CD4-positive, alpha-beta T cell treated with Interleukin-2 at 100 ng/mL for 4 hours (primary cell): ENCODE measurements at regions not wholly inside any gene's neighbourhood (a gene's known extent, or its start where the extent isn't known, plus 50 kb on each side); places are given as distances from the start of the nearest gene placed in this dataset.
"Not testable (repeated sequence)": the region's sequence is repeated elsewhere in the genome, so short reads cannot be mapped to it uniquely, and the experiment has no call there.

Experiments
- DNase-seq: peaks from one replicate; pipeline ENCODE4 v3.0.0-alpha.2; 2020; ENCODE audit warnings: low spot score

DNA sequence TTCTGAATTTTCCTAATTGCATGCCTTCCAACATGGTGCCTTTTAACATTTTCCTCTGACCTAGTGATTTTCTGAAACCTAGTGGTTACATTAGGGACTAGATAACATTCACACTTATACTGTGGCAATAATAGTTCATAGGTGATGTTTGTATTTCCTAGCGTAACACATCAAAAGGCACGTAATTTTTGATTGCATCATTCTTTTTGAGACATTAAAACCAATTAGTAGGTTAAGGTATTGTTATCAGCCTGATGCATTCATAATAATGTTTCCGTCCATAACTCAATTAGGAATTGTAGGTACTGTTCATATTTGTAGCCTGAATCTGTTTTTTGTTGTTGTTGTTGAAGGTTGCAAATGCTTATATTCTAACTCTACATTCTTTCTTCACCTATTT, 192.4 kb downstream of the ANXA1 start:
- DNase-seq: no peak

DNA sequence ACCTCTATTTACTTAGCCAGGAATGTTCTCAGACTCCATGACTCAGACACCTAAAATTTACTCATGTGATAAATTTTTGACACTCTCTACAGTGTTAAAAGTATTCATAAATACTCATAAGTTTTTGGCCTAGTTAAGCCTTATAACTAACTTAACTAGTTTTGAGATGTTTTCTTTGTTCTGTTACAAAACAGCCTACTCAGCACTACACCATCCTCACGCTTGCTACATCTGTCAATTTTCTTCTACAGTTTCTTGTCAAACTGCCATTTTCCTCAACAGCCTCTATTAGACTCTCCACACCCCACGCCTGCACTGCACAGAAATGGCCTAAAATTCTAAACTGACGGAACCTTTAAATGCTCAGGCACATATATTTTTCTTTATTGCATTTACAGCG, 195.5 kb downstream of the ANXA1 start:
- DNase-seq: no peak

DNA sequence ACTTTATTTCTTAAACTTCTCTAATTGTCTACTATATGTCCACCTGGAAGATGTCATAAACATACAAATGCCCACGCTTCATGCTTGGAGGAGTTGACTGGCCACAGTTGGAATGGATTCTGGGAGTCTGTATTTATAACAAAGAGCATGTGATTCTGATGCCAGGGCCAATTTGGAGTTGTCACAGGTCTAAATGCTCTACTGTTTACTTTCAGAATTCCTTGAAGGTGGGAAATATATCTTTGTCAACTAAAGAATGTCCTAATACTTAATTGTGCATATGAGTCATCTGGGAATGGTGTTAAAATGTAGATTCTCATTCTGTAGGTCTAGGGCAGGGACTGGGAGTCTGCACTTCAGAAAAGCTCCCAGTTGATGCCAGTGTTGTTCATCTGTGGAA, 196.1 kb downstream of the ANXA1 start:
- no peak for DNase-seq

DNA sequence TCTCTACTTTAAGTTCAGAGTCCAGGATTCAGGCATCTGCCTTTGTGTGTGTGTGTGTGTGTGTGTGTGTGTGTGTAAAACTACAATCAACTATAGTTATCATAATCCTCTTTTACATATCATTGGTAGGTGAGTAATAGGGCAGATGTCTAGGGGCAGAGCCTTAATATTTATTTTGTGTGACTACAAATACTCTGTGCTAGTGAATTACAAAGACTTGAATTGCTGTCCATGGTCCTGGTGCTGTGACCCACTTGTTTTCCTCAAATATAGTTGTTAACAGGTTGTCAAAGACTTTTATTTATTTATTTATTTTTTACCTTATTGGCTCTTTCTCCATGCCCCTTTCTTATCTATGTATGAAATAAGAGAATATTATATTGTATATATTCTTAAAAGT, 196.8 kb downstream of the ANXA1 start:
- DNase-seq: no peak

DNA sequence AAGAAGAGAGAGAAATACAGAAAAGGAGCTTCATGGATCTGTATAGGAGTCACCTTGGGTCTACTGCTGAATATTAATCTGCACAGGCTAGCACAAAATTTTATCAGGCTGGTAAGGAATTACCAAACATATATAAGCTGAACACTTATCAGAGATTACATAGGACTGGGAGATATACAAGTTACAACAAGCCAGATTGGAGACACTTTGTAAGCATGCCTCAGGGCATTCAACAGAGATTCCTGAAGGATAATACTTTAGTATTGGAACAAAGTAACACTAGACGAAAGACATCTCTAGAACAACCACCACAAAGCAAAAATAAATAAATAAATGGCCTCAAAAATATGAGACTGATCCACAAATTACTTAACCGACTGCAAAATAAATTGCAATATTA, 197.8 kb downstream of the ANXA1 start:
- no peak for DNase-seq

DNA sequence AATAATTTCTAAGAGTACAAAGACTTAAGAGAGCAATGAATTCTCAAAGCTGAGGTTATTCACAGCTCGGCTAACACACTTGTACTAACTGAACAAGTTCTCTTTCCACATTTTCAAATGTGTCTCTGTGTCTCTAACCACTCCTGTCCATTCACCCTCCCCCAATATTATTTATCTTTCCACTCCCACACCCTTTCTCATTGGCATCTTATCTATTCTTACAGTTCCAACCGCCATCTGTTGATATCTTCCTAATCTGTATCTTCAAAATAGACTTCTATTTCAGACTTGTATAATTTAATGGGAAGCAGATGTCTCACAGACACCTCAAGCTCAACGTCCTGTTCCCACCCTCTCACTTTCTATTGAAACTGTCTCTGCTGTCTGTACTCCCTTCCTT, 205.9 kb downstream of the ANXA1 start:
- no peak for DNase-seq

DNA sequence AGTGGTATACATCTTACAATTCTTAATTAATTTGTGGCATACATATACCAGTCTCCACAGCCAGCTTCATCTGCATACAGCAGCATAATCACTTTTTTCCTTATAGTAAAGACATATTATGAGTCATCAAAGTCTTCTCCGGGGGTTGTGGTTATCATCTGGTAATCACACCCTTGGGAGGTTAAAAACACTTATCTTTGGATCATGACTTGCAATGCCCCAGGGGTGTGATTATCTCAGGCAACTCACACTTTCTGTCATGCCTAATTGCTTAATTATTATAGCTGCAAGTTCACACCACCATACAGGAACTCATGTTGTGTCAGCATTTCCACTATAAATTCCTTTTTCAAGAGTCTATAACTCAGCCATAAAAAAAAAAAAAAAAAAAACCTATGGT, 218.4 kb downstream of the ANXA1 start:
- no peak for DNase-seq

DNA sequence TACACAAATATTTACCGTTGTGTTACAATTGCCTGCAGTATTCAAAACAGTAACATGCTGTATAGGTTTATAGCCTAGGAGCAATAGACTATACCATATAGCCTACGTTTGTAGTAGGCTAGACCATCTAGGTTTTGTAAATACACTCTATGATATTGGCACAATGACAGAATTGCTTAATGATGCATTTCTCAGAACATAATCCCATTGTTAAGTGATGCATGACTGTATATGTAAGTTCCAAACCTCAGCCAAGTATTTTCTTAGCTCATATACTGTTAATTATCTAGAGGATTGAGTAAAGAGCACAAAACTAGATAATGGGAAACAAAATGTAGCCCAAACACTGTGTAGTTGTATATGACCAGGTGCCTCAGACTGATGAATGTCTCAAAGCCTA, 220.1 kb downstream of the ANXA1 start:
- DNase-seq: no peak

DNA sequence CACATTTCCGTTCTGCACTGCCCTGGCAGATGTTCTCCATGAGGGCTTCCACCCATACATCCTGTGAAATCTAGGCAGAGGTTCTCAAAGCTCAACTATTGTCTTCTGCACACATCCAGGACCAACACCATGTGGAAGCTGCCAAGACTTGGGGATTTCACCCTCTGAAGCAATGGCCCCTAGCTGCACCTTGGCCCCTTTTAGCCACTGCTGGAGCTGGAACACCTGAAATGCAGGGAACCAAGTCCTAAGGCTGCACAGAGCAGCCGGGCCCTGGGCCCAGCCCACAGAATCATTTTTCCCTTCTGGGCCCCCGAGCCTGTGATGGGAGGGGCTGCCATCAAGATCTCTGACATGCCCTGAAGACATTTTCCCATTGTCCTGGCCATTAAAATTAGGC, 228.7 kb downstream of the ANXA1 start:
- no peak for DNase-seq

DNA sequence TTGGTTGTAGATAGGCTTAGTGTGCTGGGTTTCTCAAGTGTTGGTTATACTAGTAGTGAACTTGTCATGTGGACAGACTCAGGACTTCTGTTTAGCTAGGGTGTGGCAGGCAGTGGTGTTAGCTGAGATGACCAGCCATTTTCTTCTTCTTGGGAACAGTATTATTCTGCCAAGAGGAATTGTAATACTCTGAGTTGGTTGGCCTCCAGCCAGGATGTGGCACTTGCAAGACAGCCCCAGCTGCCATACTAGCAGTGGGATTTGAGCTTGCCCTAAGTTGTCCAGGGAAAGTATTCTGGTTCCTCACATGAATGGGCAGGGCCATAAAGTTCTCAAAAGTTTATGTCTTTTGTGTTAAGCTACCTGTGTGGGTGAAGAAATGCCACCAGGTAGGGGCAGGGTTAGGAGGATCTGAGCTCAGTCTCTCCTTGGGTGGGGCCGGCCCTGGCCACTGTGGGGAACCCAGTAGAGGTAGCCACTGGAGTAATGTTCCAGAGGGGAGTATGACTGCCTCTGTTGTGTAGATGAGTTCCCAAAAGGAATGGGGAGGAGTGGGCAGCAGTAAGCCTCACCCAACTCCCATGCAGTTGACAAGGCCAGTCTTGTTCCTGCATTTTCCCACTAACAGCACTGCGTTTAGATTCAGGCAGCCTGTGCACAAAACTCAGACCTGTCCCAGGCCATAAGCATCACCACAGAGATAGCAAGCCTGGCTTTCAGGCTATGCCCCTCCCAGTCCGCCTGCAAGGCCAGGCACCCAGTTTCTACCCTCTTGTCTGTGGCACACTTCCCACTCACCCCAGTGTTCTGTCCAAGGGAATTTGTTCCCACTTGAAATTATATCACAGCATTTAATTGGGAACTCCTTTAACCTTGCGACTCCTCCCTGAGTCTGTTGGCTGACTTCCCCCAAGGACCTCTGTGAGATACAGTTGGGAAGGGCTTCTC, 250.7 kb downstream of the ANXA1 start:
- DNase-seq: no peak

DNA sequence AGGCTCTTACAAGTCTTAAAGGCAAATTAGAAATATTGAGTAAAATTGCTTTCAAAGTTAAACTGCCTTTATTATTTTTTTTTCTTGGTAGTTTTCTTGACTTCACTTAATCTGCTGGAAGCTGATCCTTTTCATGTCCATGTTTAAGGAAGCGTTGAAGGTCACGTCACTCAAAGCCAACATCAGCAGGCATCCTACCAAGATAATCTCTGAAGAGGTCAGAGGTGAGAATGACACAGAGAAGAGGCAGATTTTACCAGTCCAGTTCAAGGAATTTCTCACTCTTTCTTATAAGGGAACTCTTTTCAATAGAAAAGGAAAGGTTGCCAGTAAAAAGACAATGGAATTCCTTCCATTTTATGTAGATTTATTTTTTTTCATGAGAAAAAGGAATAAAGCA, 259.8 kb downstream of the ANXA1 start:
- DNase-seq: no peak

DNA sequence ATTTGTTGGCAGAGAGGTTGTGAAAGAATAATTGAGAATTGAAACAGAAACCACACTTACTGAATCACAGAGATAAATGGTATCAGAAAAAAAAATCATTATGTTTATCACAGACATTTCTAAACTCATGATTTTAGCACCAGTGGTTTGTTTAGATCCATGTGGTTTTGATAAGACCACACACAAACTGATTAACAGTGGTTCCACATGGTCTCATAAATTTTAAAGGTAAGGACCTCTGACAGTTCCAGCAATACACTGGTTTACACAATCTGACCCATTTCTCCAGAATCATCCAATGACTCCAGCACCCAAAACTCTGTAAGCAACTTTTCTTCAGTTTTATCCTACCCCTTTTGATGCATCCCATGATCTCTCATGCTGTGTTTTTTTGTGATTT, 261.2 kb downstream of the ANXA1 start:
- DNase-seq: no peak

DNA sequence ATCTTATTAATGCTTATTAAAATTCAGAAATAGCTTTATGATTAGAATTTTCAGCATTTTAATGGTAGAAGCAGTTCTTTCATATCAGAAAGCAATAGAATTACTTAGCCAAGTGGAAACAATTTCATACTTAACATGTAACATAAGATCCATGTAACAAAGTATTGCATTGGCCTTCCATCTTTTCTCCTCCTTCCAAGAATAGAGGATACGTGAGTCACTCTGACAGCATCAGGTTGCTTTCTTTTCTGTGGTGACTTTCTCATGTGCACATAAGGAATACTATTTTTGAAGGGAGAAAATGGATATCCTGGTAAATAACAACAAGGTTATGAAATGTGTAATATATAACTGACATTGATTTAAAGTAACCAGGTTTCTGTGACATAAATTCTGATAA, 272.2 kb downstream of the ANXA1 start:
- DNase-seq: no peak

DNA sequence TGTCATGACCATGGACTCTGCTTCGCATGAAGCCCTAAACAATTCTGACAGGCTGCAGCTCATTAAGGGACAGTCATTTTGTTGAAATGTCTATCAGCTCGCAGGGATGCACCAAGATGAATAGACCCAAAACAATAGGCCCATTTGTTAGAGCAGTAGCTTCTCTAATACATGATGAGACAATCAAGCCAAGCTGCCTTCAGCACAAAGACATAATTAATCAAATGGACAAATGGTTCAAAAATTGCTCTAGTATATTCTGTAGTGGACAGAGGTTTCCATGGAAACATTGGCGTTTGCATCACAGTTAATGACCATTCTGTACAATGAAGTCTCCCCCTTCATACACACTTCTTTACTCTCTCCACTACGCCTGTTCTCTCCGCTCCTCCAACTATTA, 274.6 kb downstream of the ANXA1 start:
- no peak for DNase-seq

DNA sequence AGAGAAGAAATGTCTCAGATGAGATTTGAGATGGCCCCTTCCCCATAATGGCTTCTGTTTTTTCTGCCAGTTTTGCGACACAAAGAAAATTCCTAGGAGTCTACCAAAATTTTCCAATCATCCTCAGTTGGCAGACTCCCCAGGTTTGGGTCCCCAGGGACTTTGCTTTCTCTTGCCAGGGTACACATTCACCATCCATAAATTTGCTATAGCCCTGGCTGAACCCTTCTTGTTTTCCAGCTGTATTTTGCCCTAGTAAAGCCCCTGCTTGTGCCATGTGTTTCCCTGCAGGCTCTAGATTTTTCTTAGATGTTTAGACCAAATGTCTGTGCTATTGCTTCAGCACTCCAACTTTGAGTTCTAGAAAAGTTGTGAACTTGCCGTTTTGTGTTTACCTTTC, 283.2 kb downstream of the ANXA1 start:
- DNase-seq: no peak

DNA sequence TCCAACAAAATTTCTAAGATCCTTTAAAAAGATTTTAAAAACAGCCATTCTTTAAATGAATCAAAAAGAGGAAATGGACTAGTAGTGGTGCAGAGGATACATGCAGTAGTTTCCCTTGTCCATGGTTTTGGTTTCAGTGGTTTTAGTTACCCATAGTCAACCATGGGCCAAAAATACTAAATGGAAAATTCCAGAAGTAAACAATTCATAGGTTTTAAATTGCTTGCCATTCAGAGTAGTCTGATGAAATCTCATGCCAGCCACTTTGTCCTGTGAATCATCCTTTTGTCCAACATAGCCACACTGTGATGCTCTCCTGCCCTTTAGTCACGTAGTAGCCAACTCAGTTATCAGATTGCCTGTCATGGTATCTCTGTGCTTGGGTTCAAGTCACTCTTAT, 286.1 kb downstream of the ANXA1 start:
- no peak for DNase-seq

DNA sequence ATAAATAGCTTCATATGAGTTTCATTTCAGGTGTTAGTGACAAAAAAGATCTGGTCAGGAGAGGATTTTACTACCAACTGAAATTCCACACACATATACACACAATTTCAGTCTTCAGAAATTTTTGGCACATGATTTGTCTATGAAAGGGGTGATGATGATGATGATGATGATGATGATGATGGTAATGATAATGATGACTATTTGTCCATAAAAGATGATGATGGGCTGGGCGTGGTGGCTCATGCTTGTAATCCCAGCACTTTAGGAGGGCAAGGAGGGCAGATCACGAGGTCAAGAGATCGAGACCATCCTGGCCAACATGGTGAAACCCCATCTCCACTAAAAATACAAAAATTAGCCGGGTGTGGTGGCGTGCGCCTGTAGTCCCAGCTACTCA, 288.2 kb downstream of the ANXA1 start:
- DNase-seq: not testable (repeated sequence)

DNA sequence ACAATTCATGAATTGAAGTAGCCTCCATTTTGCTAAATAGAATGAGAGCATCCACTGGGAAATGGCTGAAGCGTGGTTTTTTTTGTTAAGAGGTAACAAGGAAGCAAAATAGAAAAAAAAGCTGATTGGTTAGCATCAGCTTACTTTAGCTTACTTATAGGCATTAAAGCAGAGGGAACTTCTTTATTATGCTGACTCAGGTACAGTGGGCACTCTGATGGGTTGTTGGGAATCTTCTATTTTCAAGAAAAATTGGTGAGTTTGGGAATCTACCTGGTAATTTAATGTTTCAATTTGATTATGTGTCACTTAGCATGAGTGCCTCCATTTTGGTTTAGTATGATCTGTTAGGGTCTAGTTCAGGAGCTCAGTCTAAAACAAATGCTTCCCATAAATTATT, 289.6 kb downstream of the ANXA1 start:
- DNase-seq: no peak

DNA sequence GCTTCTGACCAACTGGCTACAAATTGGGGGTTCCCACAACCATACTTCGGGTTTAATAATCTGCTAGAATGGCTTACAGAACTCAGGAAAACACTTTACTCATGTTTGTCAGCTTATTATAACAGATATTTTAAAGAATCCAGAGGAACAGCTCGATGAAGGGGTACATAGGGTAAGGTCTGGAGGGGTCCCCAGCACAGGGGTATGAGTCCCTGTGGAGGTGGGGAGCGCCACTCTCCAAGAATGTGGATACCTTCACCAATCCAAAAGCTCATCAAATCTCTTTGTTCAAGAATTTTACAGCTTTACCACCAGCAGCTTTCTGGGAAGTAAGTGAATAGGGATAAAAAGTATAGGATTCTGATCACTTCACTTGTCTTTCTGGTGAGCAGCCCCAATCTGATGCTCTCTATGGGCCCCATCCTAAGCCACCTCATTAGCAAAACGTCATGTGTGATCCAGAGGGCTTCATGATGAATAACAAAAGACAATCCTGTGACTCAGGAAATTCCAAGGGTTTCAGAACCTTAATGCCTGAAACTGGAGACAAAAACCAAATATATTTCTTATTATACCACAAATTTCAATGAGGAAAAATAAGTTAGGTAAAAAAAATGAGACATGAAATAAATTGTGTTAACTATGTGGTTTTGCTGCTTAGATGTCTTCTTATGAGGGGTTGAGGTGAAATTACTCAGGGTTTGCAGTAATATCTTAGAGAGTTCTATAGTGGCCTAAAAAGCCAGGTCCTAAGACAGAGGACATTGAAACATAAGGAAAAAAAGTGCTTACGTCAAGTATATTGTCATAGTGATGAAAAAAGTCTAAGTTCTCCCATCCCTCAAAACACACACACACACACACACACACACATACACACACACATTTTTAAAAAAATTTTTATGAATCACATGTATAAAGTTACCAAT, 290.5 kb downstream of the ANXA1 start:
- no peak for DNase-seq

DNA sequence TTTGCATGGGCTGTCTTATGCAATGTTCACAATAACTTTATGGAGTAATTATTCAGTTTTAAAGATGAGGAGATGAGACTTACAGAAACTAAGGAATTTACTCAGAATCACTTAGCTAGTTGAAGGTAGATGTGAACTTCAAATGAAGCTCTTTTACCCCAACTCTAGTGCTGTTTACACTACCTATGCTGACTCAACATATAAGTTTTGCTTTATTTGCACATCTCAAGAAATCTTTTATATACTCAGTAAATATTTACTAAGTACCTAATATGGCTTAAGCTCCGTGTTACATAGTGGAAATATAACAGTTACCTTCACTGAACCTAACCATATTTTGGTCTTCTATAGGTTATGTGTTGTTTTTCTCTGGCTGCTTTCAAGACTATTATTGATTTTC, 293.2 kb downstream of the ANXA1 start:
- no peak for DNase-seq

DNA sequence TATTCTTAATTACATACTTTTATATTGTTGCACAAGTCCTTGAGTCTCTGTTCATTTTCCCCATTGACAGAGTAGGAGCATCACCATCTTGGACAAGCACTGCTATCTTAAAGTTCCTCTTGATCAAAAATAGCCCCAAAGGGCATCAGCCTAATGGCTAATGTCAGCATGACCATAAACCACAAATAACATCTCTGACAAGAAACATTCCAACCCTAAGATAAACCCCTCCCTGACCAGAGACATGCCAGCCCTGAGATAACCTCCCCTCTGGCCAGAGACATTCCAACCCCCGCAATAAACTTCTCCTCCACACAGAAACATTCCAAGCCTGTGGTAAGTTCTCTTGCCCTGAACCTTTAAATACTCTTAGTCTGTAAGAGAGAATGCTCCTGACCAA, 293.7 kb downstream of the ANXA1 start:
- not testable (repeated sequence) for DNase-seq

DNA sequence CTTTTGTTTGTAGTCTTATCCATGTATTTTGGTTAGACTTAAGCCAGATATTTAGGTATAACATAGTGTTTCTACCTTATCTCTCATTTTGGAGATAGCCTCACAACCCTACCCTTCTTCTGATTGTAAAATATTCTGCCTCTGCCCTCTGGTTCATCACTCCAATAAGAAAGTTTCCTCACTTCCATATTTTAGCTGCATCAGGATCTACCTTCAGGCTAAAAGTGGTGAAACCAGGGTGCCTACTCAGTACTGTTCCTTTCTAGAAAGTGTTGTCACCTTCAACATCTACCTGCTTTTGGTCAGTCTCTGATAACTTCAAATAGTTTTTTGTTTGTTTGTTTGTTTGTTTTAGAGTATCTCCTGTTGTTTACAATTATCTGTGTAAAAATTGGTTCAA, 294.6 kb downstream of the ANXA1 start:
- DNase-seq: no peak

DNA sequence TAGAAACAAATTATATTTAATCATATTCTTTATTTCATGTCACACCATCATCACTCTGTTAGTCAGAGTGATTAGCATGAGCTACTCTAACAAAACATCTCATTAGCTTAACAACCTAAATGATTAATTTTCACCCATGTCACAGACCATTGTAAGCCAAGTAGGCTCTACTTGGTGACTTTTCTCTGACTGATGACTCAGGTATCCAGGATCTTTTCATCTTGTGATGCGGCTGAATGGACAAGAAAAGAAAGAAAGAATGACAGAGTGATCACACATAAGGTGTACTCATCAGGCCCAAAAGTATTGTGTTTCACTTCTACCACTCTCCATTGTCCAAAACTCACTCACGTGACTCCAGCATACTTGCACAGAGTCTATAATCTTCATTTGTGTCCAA, 299.3 kb downstream of the ANXA1 start:
- no peak for DNase-seq
